H1 (cell line): ENCODE measurements at regions not wholly inside any gene's neighbourhood (a gene's known extent, or its start where the extent isn't known, plus 50 kb on each side); places are given as distances from the start of the nearest gene placed in this dataset.
A peak's percentile ranks its signal among the peaks of the same experiment; 100 is the strongest.

Source experiments
- CTCF ChIA-PET: fragments of 300-600 bp; sonication (Branson Sonifier 250); formaldehyde crosslinking; loops from one replicate; lab custom pipeline; 2021; ENCODE audit not compliant: partially characterized antibody; lab: Charles Lee
- POLR2A ChIA-PET: fragments of 300-600 bp; sonication (Branson Sonifier 250); formaldehyde crosslinking; loops from one replicate; lab custom pipeline; 2021; ENCODE audit warnings: inconsistent platforms; ENCODE audit not compliant: partially characterized antibody; lab: Charles Lee
- DNase-seq, 2 experiments: peaks; one replicate each; pipeline versions ENCODE4 v3.0.0 to v3.0.0-alpha.2; 2010 to 2022; ENCODE audit warnings: low spot score in 2 of 2, low read depth in 1 of 2, mixed read lengths in 1 of 2
- FAIRE-seq: peaks from 2 replicates; lab custom pipeline; 2011; peaks lifted over from hg19 to GRCh38; lab: Jason Lieb, UNC
- H2AFZ ChIP-seq: 2 replicates; pipeline ENCODE4 v1.8.1; 2012; ENCODE audit warnings: low read length, inconsistent platforms
- H2AK5ac ChIP-seq: 2 replicates; pipeline ENCODE4 v1.6.1; 2013; ENCODE audit warnings: low read depth, low read length
- H2BK120ac ChIP-seq: replicated peaks from 2 replicates; pipeline ENCODE3; 2013; ENCODE audit warnings: low read depth, low read length, inconsistent platforms
- H2BK12ac ChIP-seq: 2 replicates; pipeline ENCODE4 v1.6.1; 2013; ENCODE audit warnings: low read depth, low read length
- H2BK15ac ChIP-seq: 2 replicates; pipeline ENCODE4 v1.6.1; 2013; ENCODE audit warnings: low read length
- H2BK20ac ChIP-seq: 2 replicates; pipeline ENCODE4 v1.6.1; 2013; ENCODE audit warnings: low read length
- H2BK5ac ChIP-seq: 2 replicates; pipeline ENCODE4 v1.6.1; 2013; ENCODE audit warnings: low read depth, low read length
- H3K14ac ChIP-seq: 2 replicates; pipeline ENCODE4 v1.6.1; 2013; ENCODE audit warnings: inconsistent platforms; ENCODE audit not compliant: insufficient read length
- H3K18ac ChIP-seq: 2 replicates; pipeline ENCODE4 v1.6.1; 2013; ENCODE audit warnings: low read length; ENCODE audit errors: extremely low read depth
- H3K23ac ChIP-seq: 2 replicates; pipeline ENCODE4 v1.6.1; 2013; ENCODE audit warnings: inconsistent platforms; ENCODE audit not compliant: insufficient read length
- H3K23me2 ChIP-seq: 2 replicates; pipeline ENCODE4 v1.6.1; 2013; ENCODE audit warnings: low read depth, low read length
- H3K27ac ChIP-seq: 2 replicates; pipeline ENCODE4 v1.6.1; 2011; ENCODE audit warnings: low read depth, low read length, inconsistent platforms
- H3K27me3 ChIP-seq, 4 experiments: replicated peaks in 1 of 4; 1 replicate in 1 of 4; 2 replicates in 3 of 4; pipeline versions ENCODE4 v1.6.1 to v1.8.1; 2011 to 2013; ENCODE audit warnings: low read length in 3 of 4, mild to moderate bottlenecking in 3 of 4, inconsistent platforms in 2 of 4, mixed read lengths in 2 of 4, moderate library complexity in 1 of 4; ENCODE audit not compliant: control insufficient read depth in 3 of 4, insufficient read depth in 3 of 4; ENCODE audit errors: extremely low read depth in 1 of 4
- H3K36me3 ChIP-seq, 4 experiments: 2 replicates each; pipeline versions ENCODE4 v1.6.1 to v1.8.1; 2011 to 2013; ENCODE audit warnings: mild to moderate bottlenecking in 4 of 4, low read length in 3 of 4, moderate library complexity in 2 of 4, control low read depth in 1 of 4, inconsistent platforms in 1 of 4; ENCODE audit not compliant: insufficient read depth in 4 of 4, control insufficient read depth in 2 of 4
- H3K4ac ChIP-seq: replicated peaks from 2 replicates; pipeline ENCODE3; 2013; ENCODE audit warnings: low read length, low read depth, mixed read lengths, inconsistent platforms; ENCODE audit not compliant: insufficient read length
- H3K4me1 ChIP-seq, 4 experiments: replicated peaks in 1 of 4; 1 replicate in 1 of 4; 2 replicates in 3 of 4; pipeline versions ENCODE4 v1.6.1 to v1.8.1; 2011 to 2013; ENCODE audit warnings: low read length in 3 of 4, inconsistent platforms in 2 of 4, mixed read lengths in 1 of 4; ENCODE audit not compliant: insufficient read depth in 4 of 4, control insufficient read depth in 3 of 4
- H3K4me2 ChIP-seq, 2 experiments: 2 replicates each; pipeline versions ENCODE4 v1.6.1 to v1.8.1; 2011 to 2013; ENCODE audit warnings: low read depth in 2 of 2, low read length in 2 of 2, control low read depth in 1 of 2, inconsistent platforms in 1 of 2, mild to moderate bottlenecking in 1 of 2; ENCODE audit not compliant: insufficient read depth in 1 of 2
- H3K4me3 ChIP-seq, 4 experiments: fragments of 200-600, 300-600 bp in 1 of 4; sonication (generic), shearing (Covaris generic), sonication (Bioruptor Twin) in 1 of 4; 2 replicates each; pipeline versions ENCODE4 v1.5.1 to v1.8.1; 2011 to 2016; ENCODE audit warnings: low read length in 4 of 4, low read depth in 3 of 4, control low read depth in 2 of 4, inconsistent platforms in 2 of 4, mild to moderate bottlenecking in 2 of 4, mixed read lengths in 1 of 4, moderate library complexity in 1 of 4; ENCODE audit not compliant: insufficient read depth in 2 of 4; ENCODE audit errors: extremely low read depth in 1 of 4
- H3K56ac ChIP-seq: replicated peaks from 2 replicates; pipeline ENCODE3; 2013; ENCODE audit warnings: low read depth, mild to moderate bottlenecking, mixed read lengths, low read length, inconsistent platforms; ENCODE audit not compliant: insufficient read length
- H3K79me1 ChIP-seq: 2 replicates; pipeline ENCODE4 v1.6.1; 2013; ENCODE audit warnings: low read depth, low read length, control low read depth
- H3K79me2 ChIP-seq, 2 experiments: 2 replicates each; pipeline versions ENCODE4 v1.6.1 to v1.8.1; 2012 to 2013; ENCODE audit warnings: low read length in 2 of 2, mild to moderate bottlenecking in 2 of 2, inconsistent platforms in 1 of 2; ENCODE audit not compliant: insufficient read depth in 2 of 2, control insufficient read depth in 1 of 2
- H3K9ac ChIP-seq, 4 experiments: replicated peaks in 1 of 4; 1 replicate in 1 of 4; 2 replicates in 3 of 4; pipeline versions ENCODE4 v1.6.1 to v1.8.1; 2011 to 2013; ENCODE audit warnings: low read depth in 3 of 4, low read length in 3 of 4, control low read depth in 2 of 4, mild to moderate bottlenecking in 2 of 4, moderate library complexity in 2 of 4, inconsistent platforms in 1 of 4; ENCODE audit errors: extremely low read depth in 1 of 4
- H3K9me3 ChIP-seq, 2 experiments: 2 replicates each; pipeline versions ENCODE4 v1.6.1 to v1.8.1; 2012 to 2013; ENCODE audit warnings: mild to moderate bottlenecking in 2 of 2, moderate library complexity in 2 of 2, control low read depth in 1 of 2, inconsistent platforms in 1 of 2, low read depth in 1 of 2, low read length in 1 of 2, mixed read lengths in 1 of 2; ENCODE audit not compliant: insufficient read depth in 2 of 2
- H4K20me1 ChIP-seq, 2 experiments: replicated peaks in 1 of 2; 2 replicates each; pipeline versions ENCODE3 to v1.8.1; 2011 to 2013; ENCODE audit warnings: inconsistent platforms in 2 of 2, low read length in 2 of 2, mild to moderate bottlenecking in 1 of 2; ENCODE audit not compliant: insufficient read depth in 2 of 2, control insufficient read depth in 1 of 2
- H4K5ac ChIP-seq: 2 replicates; pipeline ENCODE4 v1.6.1; 2013; ENCODE audit warnings: low read length, low read depth, mixed read lengths, inconsistent platforms; ENCODE audit not compliant: insufficient read length
- H4K8ac ChIP-seq: 2 replicates; pipeline ENCODE4 v1.8.0; 2013; ENCODE audit warnings: mild to moderate bottlenecking, moderate library complexity, low read length, inconsistent platforms; ENCODE audit not compliant: insufficient read depth; ENCODE audit errors: extremely low read depth
- H4K91ac ChIP-seq: replicated peaks from 2 replicates; pipeline ENCODE3; 2013; ENCODE audit warnings: low read length, mixed read lengths, inconsistent platforms; ENCODE audit not compliant: insufficient read length
- CBX8 ChIP-seq: fragments of 300-800, 300-1000 bp; sonication (generic); IDR thresholded peaks from 2 replicates; pipeline ENCODE4 v1.7.1; 2016; ENCODE audit warnings: low read depth, low read length, borderline replicate concordance
- KDM4A ChIP-seq: IDR thresholded peaks from one replicate; pipeline ENCODE4 v1.7.1; 2012; ENCODE audit warnings: low read depth, mild to moderate bottlenecking, moderate library complexity, low read length, inconsistent platforms; ENCODE audit not compliant: severe bottlenecking
- WGBS, 2 experiments: shearing (Covaris generic) in 1 of 2; methylation state at CpG; one replicate each; pipeline versions ENCODE4 v1.1.6 to v1.1.7; 2013 to 2015; ENCODE audit warnings: low lambda C conversion rate in 2 of 2, mixed read lengths in 2 of 2, inconsistent platforms in 1 of 2, low coverage in 1 of 2, missing lambda C conversion rate in 1 of 2; ENCODE audit not compliant: insufficient replicate concordance in 2 of 2, insufficient coverage in 1 of 2, insufficient read length in 1 of 2; ENCODE audit errors: extremely low coverage in 1 of 2, missing lambda C conversion rate in 1 of 2; 5-methylcytosine and 5-hydroxymethylcytosine counted together

DNA sequence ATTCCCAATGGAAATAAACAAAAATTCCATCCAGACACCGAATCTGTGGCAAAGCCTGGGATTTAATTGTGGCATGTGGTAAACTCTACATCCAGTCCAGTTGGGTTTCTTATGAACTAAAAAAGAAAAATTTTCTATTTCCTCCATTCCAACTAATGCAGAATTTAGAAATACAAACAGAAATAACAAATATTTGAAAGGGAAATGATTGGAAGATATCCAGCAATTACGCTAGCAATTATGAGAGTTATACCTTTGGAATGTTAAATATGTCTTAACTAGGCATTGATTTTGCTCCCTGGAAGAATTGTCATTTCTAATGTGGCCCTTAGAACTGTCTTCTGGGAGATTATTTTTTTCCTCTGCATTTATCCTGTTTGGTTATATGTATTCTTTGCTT is 421.4 kb upstream of the KLHL1 start:
- DNase-seq: no peak
- CTCF ChIA-PET: no interaction called here
- TF ChIP-seq CBX8 (no peak), KDM4A (no peak)

More for the DNA sequence above, 421.4 kb upstream of the KLHL1 start:
- Histone ChIP-seq H4K5ac (no peak overlapping the region), H3K79me1 (no peaks in the 10 kb centered on the region), H2BK15ac (no peak overlapping the region), H4K8ac (no peak overlapping the region), H3K27ac (no peak overlapping the region), H3K79me2 (no peaks in the 10 kb centered on the region), H3K23me2 (no peaks in the 10 kb centered on the region), H4K20me1 (no peaks in the 10 kb centered on the region), H2BK5ac (no peak overlapping the region), H3K18ac (no peak overlapping the region), H3K56ac (no peak overlapping the region), H3K4me2 (no peak overlapping the region), H3K27me3 (no peaks in the 10 kb centered on the region), H3K36me3 (no peaks in the 10 kb centered on the region), H3K4me1 (no peaks in the 10 kb centered on the region), H2BK120ac (no peak overlapping the region), H3K14ac (no peak overlapping the region), H3K23ac (no peak overlapping the region), H4K91ac (no peak overlapping the region), H2BK12ac (no peak overlapping the region), H3K4me3 (no peak overlapping the region), H2AK5ac (no peak overlapping the region), H3K4ac (no peak overlapping the region), H3K9ac (no peak overlapping the region), H3K9me3 (no peaks in the 10 kb centered on the region), H2AFZ (peak overlapping the region; percentile 88; the same call in 1 of the 2 replicates), H2BK20ac (no peak overlapping the region)
- POLR2A ChIA-PET: no interaction called here
- no peak for FAIRE-seq
- WGBS, 2 experiments: 97% methylated on average over 2 of the region's 2 CpGs; no CpG with 5 or more reads in 1 of the 2 experiments
